ENCODE measurements at regions not wholly inside any gene's neighbourhood (a gene's known extent, or its start where the extent isn't known, plus 50 kb on each side); places are given as distances from the start of the nearest gene placed in this dataset.

DNA sequence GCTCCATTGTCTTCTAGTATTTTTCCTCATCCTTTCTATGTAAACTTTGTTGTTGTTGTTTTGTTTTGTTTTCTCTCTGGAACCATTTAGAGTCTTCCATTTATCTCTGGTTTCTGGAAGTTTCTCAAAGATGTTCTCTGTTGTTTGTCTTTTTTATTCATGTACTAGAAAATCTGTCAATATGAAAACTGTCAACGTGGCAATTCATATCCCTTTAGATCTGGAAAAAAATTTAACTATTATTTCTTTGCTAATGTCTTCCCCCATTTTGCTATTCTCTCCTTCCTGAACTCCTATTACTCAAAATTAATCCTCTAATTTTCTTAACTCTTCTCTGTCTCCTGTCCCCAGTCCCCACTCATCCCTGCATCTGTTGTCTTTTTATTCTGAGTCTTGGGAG, 55.9 kb upstream of the LRRN2 start:
- Histone ChIP-seq H3K4me1 (ENCODE audit: control insufficient read depth, insufficient read depth, low read length) (no peaks in the 10 kb centered on the region), H3K4me3 (ENCODE audit: low read length) (no peak overlapping the region), H3K36me3 (ENCODE audit: control insufficient read depth, insufficient read depth, low read length) (no peaks in the 10 kb centered on the region), H3K9me3 (ENCODE audit: control insufficient read depth, low read length) (peaks cover 18% of the 10 kb centered on the region), H3K27ac (ENCODE audit: low read depth, low read length) (no peak overlapping the region), H3K9ac (ENCODE audit: extremely low read depth, low read length, poor library complexity, severe bottlenecking) (no peak overlapping the region), H3K27me3 (ENCODE audit: control insufficient read depth, insufficient read depth, low read length, poor library complexity, severe bottlenecking) (no peaks in the 10 kb centered on the region)
- peaks cover 13% of the 10 kb centered on the region for H3K9me3 Mint-ChIP-seq
- H3K36me3 Mint-ChIP-seq (ENCODE audit: low read depth), result no peaks in the 10 kb centered on the region
- H3K27ac Mint-ChIP-seq, result no peak overlapping the region
- TF ChIP-seq, protein P1, sequence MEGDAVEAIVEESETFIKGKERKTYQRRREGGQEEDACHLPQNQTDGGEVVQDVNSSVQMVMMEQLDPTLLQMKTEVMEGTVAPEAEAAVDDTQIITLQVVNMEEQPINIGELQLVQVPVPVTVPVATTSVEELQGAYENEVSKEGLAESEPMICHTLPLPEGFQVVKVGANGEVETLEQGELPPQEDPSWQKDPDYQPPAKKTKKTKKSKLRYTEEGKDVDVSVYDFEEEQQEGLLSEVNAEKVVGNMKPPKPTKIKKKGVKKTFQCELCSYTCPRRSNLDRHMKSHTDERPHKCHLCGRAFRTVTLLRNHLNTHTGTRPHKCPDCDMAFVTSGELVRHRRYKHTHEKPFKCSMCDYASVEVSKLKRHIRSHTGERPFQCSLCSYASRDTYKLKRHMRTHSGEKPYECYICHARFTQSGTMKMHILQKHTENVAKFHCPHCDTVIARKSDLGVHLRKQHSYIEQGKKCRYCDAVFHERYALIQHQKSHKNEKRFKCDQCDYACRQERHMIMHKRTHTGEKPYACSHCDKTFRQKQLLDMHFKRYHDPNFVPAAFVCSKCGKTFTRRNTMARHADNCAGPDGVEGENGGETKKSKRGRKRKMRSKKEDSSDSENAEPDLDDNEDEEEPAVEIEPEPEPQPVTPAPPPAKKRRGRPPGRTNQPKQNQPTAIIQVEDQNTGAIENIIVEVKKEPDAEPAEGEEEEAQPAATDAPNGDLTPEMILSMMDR (conservative IDR thresholded peaks at IDR 0.05), result no peak
- no peak for DNase-seq
- 90% methylated on average over 1 of the region's 1 CpG; no CpG with 5 or more reads in 1 of the 2 experiments for WGBS, 2 experiments (ENCODE audit: insufficient coverage in 1 of 2, insufficient read length in 1 of 2)
- H3K4me1 Mint-ChIP-seq, result peaks cover 2% of the 10 kb centered on the region
- H3K27me3 Mint-ChIP-seq (ENCODE audit: insufficient read depth), result no peaks in the 10 kb centered on the region
- no peak overlapping the region for H3K4me3 Mint-ChIP-seq

DNA sequence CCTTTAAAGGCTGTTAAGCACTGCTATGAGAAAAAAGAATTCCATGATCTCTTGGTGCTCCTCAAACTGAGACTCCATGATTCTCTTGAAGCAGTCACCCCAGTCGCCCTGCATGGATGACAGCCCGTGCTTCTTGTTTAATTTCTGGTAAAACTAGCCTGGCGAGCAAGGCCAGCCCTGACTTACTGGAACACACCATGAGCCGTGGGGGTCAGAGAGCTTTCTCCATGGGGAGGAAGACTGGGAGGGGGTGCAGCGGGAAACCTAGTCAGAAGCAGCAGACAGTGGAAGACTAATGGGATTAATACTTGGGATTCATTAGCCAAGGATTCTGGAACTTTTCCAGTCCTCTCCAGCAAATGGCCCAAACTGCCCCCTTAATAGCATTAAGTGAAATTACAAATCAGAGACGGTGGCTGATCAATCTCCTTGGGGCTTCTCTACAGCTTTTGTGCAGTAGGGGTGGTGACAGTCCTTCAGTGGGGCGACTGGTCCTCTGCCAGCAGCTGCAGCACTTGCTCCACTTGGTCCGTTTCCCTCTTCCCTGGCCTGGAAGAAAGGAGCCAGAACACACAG, 57.2 kb upstream of the LRRN2 start:
- H3K4me1 Mint-ChIP-seq, result peaks cover 2% of the 10 kb centered on the region
- 90 to 97% methylated on average over 5 to 8 of the region's 8 CpGs for WGBS, 2 experiments (ENCODE audit: insufficient coverage in 1 of 2, insufficient read length in 1 of 2)

DNA sequence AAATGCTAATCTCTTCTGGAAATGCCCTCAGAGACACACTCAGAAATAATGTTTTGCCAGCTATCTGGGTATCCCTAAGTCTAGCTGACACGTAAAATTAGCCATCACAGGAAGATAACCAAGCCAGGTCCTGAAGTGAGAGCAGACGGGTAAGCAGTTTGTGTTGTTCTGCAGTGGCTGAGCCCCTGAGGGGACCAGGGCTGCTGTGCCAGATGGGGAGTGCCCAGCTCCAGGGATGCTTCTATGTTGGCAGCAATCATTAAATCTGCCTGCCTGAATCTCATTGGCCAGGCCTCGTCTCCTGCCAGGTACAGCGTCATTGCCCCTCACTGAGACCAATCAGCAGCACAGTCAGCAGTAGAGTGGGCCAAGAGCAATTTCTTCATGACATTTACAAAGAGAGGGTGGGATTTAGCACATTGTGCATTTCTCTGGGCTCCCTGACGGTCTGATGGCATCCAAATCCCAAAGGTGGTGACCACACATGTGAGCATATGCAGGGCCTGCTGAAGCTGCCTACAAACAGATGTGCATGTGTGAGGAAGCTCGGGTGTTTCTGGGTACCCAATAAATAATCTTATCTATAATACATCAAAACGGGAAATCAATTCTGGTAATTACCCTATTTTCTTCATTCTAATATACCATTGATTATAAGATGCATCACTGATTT, 58.7 kb upstream of the LRRN2 start:
- Histone ChIP-seq H3K36me3 (ENCODE audit: control insufficient read depth, insufficient read depth, low read length) (no peaks in the 10 kb centered on the region), H3K9ac (ENCODE audit: extremely low read depth, low read length, poor library complexity, severe bottlenecking) (no peak overlapping the region), H3K4me3 (ENCODE audit: low read length) (no peak overlapping the region), H3K9me3 (ENCODE audit: control insufficient read depth, low read length) (no peaks in the 10 kb centered on the region), H3K27ac (ENCODE audit: low read depth, low read length) (no peak overlapping the region), H3K27me3 (ENCODE audit: control insufficient read depth, insufficient read depth, low read length, poor library complexity, severe bottlenecking) (no peaks in the 10 kb centered on the region), H3K4me1 (ENCODE audit: control insufficient read depth, insufficient read depth, low read length) (no peaks in the 10 kb centered on the region)
- Mint-ChIP-seq H3K9me3 (peaks cover 2% of the 10 kb centered on the region), H3K27me3 (ENCODE audit: insufficient read depth) (no peaks in the 10 kb centered on the region), H3K4me3 (no peak overlapping the region), H3K36me3 (ENCODE audit: low read depth) (no peaks in the 10 kb centered on the region), H3K4me1 (peaks cover 2% of the 10 kb centered on the region), H3K27ac (no peak overlapping the region)
- DNase-seq, result no peak
- 87 to 93% methylated on average over 5 to 7 of the region's 7 CpGs for WGBS, 2 experiments (ENCODE audit: insufficient coverage in 1 of 2, insufficient read length in 1 of 2)
- TF ChIP-seq, protein P1 (conservative IDR thresholded peaks at IDR 0.05), result no peak

More for the DNA sequence above, 57.2 kb upstream of the LRRN2 start:
- H3K9me3 ChIP-seq (ENCODE audit: control insufficient read depth, low read length), result peaks cover 13% of the 10 kb centered on the region
- H3K36me3 ChIP-seq (ENCODE audit: control insufficient read depth, insufficient read depth, low read length), result no peaks in the 10 kb centered on the region
- no peak for DNase-seq
- H3K9me3 Mint-ChIP-seq, result peaks cover 11% of the 10 kb centered on the region
- H3K27me3 Mint-ChIP-seq (ENCODE audit: insufficient read depth), result no peaks in the 10 kb centered on the region
- no peak overlapping the region for H3K27ac ChIP-seq (ENCODE audit: low read depth, low read length)
- no peak overlapping the region for H3K27ac Mint-ChIP-seq
- no peaks in the 10 kb centered on the region for H3K27me3 ChIP-seq (ENCODE audit: control insufficient read depth, insufficient read depth, low read length, poor library complexity, severe bottlenecking)
- H3K4me1 ChIP-seq (ENCODE audit: control insufficient read depth, insufficient read depth, low read length), result no peaks in the 10 kb centered on the region
- H3K4me3 ChIP-seq (ENCODE audit: low read length), result no peak overlapping the region
- H3K9ac ChIP-seq (ENCODE audit: extremely low read depth, low read length, poor library complexity, severe bottlenecking), result no peak overlapping the region
- TF ChIP-seq, protein P1 (conservative IDR thresholded peaks at IDR 0.05), result no peak
- no peaks in the 10 kb centered on the region for H3K36me3 Mint-ChIP-seq (ENCODE audit: low read depth)
- no peak overlapping the region for H3K4me3 Mint-ChIP-seq
